ENCODE measurements at regions not wholly inside any gene's neighbourhood (a gene's known extent, or its start where the extent isn't known, plus 50 kb on each side); places are given as distances from the start of the nearest gene placed in this dataset.

- WGBS (ENCODE audit: low lambda C conversion rate), result 0% methylated on average over 2 of the region's 2 CpGs
- Histone ChIP-seq H3K9ac (ENCODE audit: insufficient read depth, low read depth, low read length) (no peak overlapping the region), H3K9me3 (ENCODE audit: low read length) (no peaks in the 10 kb centered on the region), H3K27ac (ENCODE audit: extremely low read length, insufficient read depth, low read length) (no peak overlapping the region), H3K36me3 (replicated peaks in 1 of 2; ENCODE audit: control insufficient read depth in 1 of 2, insufficient read depth in 2 of 2, low read length in 2 of 2) (no peaks in the 10 kb centered on the region), H3K79me2 (ENCODE audit: insufficient read depth, low read length) (no peaks in the 10 kb centered on the region), H3K4me3 (replicated peaks in 1 of 3; ENCODE audit: insufficient read depth in 1 of 3, low read depth in 2 of 3, low read length in 3 of 3) (no peak overlapping the region), H3K27me3 (ENCODE audit: control insufficient read depth in 1 of 2, insufficient read depth in 2 of 2, low read length in 2 of 2) (no peaks in the 10 kb centered on the region; a peak in 1 of 5 replicates), H4K20me1 (ENCODE audit: insufficient read depth, low read length) (no peaks in the 10 kb centered on the region), H3K4me1 (ENCODE audit: insufficient read depth, low read length) (no peaks in the 10 kb centered on the region), H2AFZ (ENCODE audit: low read length) (no peak overlapping the region), H3K4me2 (ENCODE audit: low read depth, low read length) (no peak overlapping the region)
- intact Hi-C loops (cut with micrococcal nuclease; ENCODE audit: unreplicated experiment), result no loop called here
- POLR2A ChIA-PET, result no interaction called here
- no peak for DNase-seq (ENCODE audit: low spot score)
- TF ChIP-seq ZNF383 (CRISPR knock-in tag; IDR thresholded peaks at IDR 0.05; ENCODE audit: borderline replicate concordance) (no peak), ZNF790 (CRISPR knock-in tag; IDR thresholded peaks at IDR 0.05; ENCODE audit: borderline replicate concordance) (no peak), ZBTB33 (CRISPR knock-in tag; IDR thresholded peaks at IDR 0.05) (no peak), ZNF275 (CRISPR knock-in tag; IDR thresholded peaks at IDR 0.05; ENCODE audit: borderline replicate concordance) (no peak), ZBTB38 (CRISPR knock-in tag; IDR thresholded peaks at IDR 0.05) (no peak)
- in situ Hi-C loops (cut with HindIII; ENCODE audit: extremely low pct_ligation_motif_present, low pct_unique_long_range_greater_than_20kb), result no loop called here
- no TSS peak for BruUV-seq (replicated peaks)
- CTCF ChIA-PET (ENCODE audit: low intra/inter-chr PET ratio, low total read pairs), result no interaction called here
- ATAC-seq, result no peak
- no peak for FAIRE-seq
Measured at GRCh38 chr5:120084543-120084870, 379.6 kb upstream of the PRR16 start.

GRCh38 chr5:120086081-120086480, 378.0 kb upstream of the PRR16 start:
- H3K4me2 ChIP-seq (ENCODE audit: low read depth, low read length), result no peak overlapping the region
- H3K27ac ChIP-seq (ENCODE audit: extremely low read length, insufficient read depth, low read length), result no peak overlapping the region
- POLR2A ChIA-PET, result no interaction called here
- in situ Hi-C loops (cut with HindIII; ENCODE audit: extremely low pct_ligation_motif_present, low pct_unique_long_range_greater_than_20kb) (no loop called here), intact Hi-C loops (cut with micrococcal nuclease; ENCODE audit: unreplicated experiment) (no loop called here)
- 0% methylated on average over 2 of the region's 2 CpGs for WGBS (ENCODE audit: low lambda C conversion rate)
- no peak for DNase-seq (ENCODE audit: low spot score)
- no peaks in the 10 kb centered on the region for H4K20me1 ChIP-seq (ENCODE audit: insufficient read depth, low read length)
- H3K36me3 ChIP-seq (replicated peaks in 1 of 2; ENCODE audit: control insufficient read depth in 1 of 2, insufficient read depth in 2 of 2, low read length in 2 of 2), result no peaks in the 10 kb centered on the region
- no peak overlapping the region for H2AFZ ChIP-seq (ENCODE audit: low read length)
- FAIRE-seq, result no peak
- H3K4me1 ChIP-seq (ENCODE audit: insufficient read depth, low read length), result no peaks in the 10 kb centered on the region
- TF ChIP-seq ZNF547 (CRISPR knock-in tag; IDR thresholded peaks at IDR 0.05), result no peak
- no peak overlapping the region for H3K4me3 ChIP-seq (replicated peaks in 1 of 3; ENCODE audit: insufficient read depth in 1 of 3, low read depth in 2 of 3, low read length in 3 of 3)
- no peaks in the 10 kb centered on the region; a peak in 1 of 5 replicates for H3K27me3 ChIP-seq (ENCODE audit: control insufficient read depth in 1 of 2, insufficient read depth in 2 of 2, low read length in 2 of 2)
- ATAC-seq, result no peak
- H3K79me2 ChIP-seq (ENCODE audit: insufficient read depth, low read length), result no peaks in the 10 kb centered on the region
- CTCF ChIA-PET (ENCODE audit: low intra/inter-chr PET ratio, low total read pairs), result no interaction called here
- no peak overlapping the region for H3K9ac ChIP-seq (ENCODE audit: insufficient read depth, low read depth, low read length)
- H3K9me3 ChIP-seq (ENCODE audit: low read length), result no peaks in the 10 kb centered on the region
- no TSS peak for BruUV-seq (replicated peaks)

All from HepG2 (cell line).